Mucosa of descending colon (tissue), 3 donors: ENCODE measurements at regions not wholly inside any gene's neighbourhood (a gene's known extent, or its start where the extent isn't known, plus 50 kb on each side); places are given as distances from the start of the nearest gene placed in this dataset.

Source experiments
- ATAC-seq: fragments of 200-7000 bp; cut with Tn5 transposase; one replicate; pipeline ENCODE4 v1.9.1; 2020; ENCODE audit warnings: mild to moderate bottlenecking, moderate library complexity
- DNase-seq, 3 donors: peaks; one replicate each; pipeline ENCODE4 v3.0.0-alpha.2; 2020
- H3K36me3 ChIP-seq: fragments of 200-600 bp; one replicate; pipeline ENCODE4 v1.8.0; 2021; ENCODE audit warnings: low read depth, mild to moderate bottlenecking
- H3K4me1 ChIP-seq: fragments of 200-600 bp; one replicate; pipeline ENCODE4 v1.8.0; 2021; ENCODE audit warnings: low read depth, mild to moderate bottlenecking
- H3K4me3 ChIP-seq: fragments of 200-600 bp; one replicate; pipeline ENCODE4 v1.8.0; 2021; ENCODE audit warnings: mild to moderate bottlenecking
- H3K9me3 ChIP-seq: fragments of 200-600 bp; one replicate; pipeline ENCODE4 v1.8.0; 2021; ENCODE audit warnings: mild to moderate bottlenecking
- intact Hi-C, 2 donors: fragments of 100-400 bp; cut with DNase I in 1 of 2; cut with micrococcal nuclease in 1 of 2; formaldehyde crosslinking; loops; one replicate each; pipeline versions ENCODE4 v1.11.0 to v1.11.1; 2022; cut with DNase I, micrococcal nuclease
- TF ChIP-seq, protein P1 (sequence below): fragments of 200-600 bp; IDR thresholded peaks from one replicate; pipeline ENCODE4 v1.8.0; 2022; ENCODE audit warnings: antibody characterized with exemption, mild to moderate bottlenecking
- donor health status: DM: no; HTN: no; CAD: no; lungs with moderate emphysema.
- donor health status: DM: no; HTN: no; CAD: no.
- donor health status: DM: no; HTN: yes; CAD: no.

- TF ChIP-seq, protein P1, sequence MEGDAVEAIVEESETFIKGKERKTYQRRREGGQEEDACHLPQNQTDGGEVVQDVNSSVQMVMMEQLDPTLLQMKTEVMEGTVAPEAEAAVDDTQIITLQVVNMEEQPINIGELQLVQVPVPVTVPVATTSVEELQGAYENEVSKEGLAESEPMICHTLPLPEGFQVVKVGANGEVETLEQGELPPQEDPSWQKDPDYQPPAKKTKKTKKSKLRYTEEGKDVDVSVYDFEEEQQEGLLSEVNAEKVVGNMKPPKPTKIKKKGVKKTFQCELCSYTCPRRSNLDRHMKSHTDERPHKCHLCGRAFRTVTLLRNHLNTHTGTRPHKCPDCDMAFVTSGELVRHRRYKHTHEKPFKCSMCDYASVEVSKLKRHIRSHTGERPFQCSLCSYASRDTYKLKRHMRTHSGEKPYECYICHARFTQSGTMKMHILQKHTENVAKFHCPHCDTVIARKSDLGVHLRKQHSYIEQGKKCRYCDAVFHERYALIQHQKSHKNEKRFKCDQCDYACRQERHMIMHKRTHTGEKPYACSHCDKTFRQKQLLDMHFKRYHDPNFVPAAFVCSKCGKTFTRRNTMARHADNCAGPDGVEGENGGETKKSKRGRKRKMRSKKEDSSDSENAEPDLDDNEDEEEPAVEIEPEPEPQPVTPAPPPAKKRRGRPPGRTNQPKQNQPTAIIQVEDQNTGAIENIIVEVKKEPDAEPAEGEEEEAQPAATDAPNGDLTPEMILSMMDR, result no peak
- Histone ChIP-seq H3K36me3 (no peaks in the 10 kb centered on the region), H3K9me3 (no peaks in the 10 kb centered on the region), H3K4me1 (no peaks in the 10 kb centered on the region), H3K4me3 (no peak overlapping the region)
- intact Hi-C loops, result no loop called here
- ATAC-seq, result no peak
- no peak for DNase-seq
These were observed 147.3 kb upstream of the TLE3 start for GRCh38 chr15:70244978-70245542.

DNA sequence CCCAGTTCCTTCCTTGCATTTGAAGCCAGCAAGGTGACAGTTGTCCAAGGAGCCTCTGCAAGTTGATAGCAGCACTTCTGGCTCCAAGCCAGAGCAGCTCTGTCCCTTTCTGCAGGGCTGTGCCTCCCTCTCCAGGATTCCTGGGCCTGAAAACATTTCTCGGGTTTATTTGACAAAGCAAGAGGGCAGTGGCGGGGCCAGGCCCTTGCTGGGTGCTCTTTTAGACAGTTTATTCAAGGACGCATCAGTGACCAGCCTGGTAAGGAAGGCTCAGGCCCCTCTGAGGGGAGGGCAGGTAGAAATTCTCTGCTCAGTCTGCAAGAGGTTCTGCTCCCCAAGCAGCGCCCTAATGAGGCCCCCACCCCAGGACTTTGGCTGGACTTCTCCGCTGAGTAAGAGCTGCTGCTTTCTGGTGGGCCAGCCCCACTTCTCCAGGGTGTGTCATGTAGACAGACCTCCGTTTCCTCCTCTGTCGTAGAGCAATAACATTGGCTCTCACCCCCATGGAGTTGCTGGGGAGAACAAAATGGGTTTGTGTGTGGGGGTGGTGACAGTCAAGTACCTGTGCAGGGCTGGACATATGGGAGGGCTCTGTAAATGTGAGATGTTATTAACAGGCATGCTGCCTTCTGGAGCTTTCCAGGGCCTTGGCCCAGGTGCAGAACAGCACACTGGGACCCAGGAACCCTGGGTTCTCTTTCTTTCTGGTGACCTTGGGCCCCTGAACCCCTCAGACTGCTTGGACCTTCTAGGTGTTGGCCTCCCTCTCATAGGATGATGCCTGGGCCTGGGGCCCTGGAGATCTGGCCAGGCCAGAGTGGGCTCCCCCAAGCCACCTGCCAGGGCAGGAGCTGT, 146.2 kb upstream of the TLE3 start:
- TF ChIP-seq, protein P1, result no peak
- intact Hi-C loops, result no loop called here
- ATAC-seq (no peak), DNase-seq (no peak)
- Histone ChIP-seq H3K4me1 (no peaks in the 10 kb centered on the region), H3K4me3 (no peak overlapping the region), H3K9me3 (no peaks in the 10 kb centered on the region), H3K36me3 (no peaks in the 10 kb centered on the region)

DNA sequence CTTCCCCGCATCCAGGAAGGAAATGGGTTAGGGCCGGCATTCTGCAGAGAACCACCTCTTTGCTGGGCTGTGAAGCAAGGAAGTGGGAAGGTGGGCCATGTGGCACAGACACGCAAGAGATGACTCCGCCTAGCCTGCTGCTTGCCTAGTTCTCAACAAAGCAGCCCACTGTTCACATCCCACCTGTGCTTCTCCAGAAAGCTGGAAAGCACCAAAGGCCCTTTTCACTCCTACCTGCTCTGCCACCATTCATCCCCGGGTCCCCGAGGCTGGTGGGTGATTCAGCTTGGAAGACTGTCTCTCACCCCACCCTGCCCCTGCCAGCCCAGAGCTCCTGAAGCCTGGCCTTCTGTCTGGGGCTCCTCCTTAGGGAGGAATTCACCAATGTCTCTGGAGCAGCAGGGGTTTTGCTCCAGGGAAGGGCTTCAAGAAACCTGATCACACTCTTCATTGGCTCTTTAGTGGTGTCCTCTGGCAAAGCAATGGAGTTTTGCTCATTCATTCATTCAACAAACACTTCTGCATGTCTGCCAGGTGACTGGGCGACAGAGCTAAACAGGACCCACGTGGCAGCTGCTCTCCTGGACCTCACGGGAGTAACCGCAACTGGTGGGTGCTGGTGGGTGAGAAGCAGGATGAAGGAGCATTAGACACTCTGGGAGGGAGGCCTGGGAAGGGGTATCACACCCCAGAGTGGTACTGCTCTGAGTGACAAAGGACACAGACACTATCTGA, 145.4 kb upstream of the TLE3 start:
- no peaks in the 10 kb centered on the region for H3K36me3 ChIP-seq
- H3K4me3 ChIP-seq, result no peak overlapping the region
- no peaks in the 10 kb centered on the region for H3K9me3 ChIP-seq
- ATAC-seq (no peak), DNase-seq (no peak)
- no peaks in the 10 kb centered on the region for H3K4me1 ChIP-seq
- intact Hi-C loops, result no loop called here
- TF ChIP-seq, protein P1, result no peak

- H3K4me3 ChIP-seq, result no peak overlapping the region
- no peaks in the 10 kb centered on the region for H3K36me3 ChIP-seq
- no peaks in the 10 kb centered on the region for H3K4me1 ChIP-seq
- DNase-seq (no peak), ATAC-seq (no peak)
- TF ChIP-seq, protein P1, result no peak
- intact Hi-C loops, result no loop called here
- H3K9me3 ChIP-seq, result no peaks in the 10 kb centered on the region
These were observed 144.0 kb upstream of the TLE3 start for GRCh38 chr15:70241561-70242320.

DNA sequence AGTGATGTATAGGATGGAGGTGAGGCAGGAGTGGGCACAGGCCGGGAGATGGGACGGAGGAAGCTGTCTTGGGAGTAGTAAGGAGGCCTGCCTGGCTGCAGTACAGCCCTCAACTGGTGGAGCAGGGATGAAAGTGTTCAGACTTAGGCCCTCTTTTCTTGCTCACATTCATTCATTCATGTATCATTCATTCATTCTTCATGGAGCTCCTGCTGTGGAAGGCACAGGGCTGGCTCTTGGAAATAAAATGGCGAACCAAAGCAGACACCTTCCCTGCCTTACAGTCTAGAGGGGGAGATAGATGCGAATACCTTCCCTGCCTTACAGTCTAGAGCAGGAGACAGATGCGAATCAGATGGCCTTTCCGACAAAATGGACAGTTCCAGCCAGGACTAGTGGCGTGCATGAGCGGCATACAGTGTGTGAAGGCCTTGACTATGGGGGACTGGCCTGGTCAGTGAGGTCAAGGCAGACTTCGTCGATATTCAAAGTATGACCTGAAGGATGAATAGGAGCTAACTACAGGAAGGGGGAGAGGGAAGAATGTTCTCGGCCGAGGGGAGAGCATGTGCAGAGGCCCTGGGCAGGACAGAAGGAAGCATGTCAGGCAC, 143.2 kb upstream of the TLE3 start:
- Histone ChIP-seq H3K4me3 (no peak overlapping the region), H3K9me3 (no peaks in the 10 kb centered on the region), H3K36me3 (no peaks in the 10 kb centered on the region), H3K4me1 (no peaks in the 10 kb centered on the region)
- no peak for ATAC-seq
- TF ChIP-seq, protein P1, result no peak
- intact Hi-C loops, result no loop called here
- DNase-seq, result no peak
